Activated naive CD4-positive, alpha-beta T cell treated with anti-CD3 and anti-CD28 coated beads, Interleukin-2, amount 50 U/mL, for 24 hours (primary cell): ENCODE measurements at regions not wholly inside any gene's neighbourhood (a gene's known extent, or its start where the extent isn't known, plus 50 kb on each side); places are given as distances from the start of the nearest gene placed in this dataset.

Source experiments
- H3K27ac Mint-ChIP-seq: one replicate; pipeline ENCODE4 v1.8.0; 2021; ENCODE audit warnings: mild to moderate bottlenecking, mixed read lengths
- H3K27me3 Mint-ChIP-seq: one replicate; pipeline ENCODE4 v1.8.0; 2021; ENCODE audit warnings: mixed read lengths
- H3K36me3 Mint-ChIP-seq: one replicate; pipeline ENCODE4 v1.8.0; 2021; ENCODE audit warnings: mixed read lengths
- H3K4me1 Mint-ChIP-seq: one replicate; pipeline ENCODE4 v1.8.0; 2021; ENCODE audit warnings: mixed read lengths
- H3K4me3 Mint-ChIP-seq: one replicate; pipeline ENCODE4 v1.8.0; 2021; ENCODE audit warnings: mild to moderate bottlenecking, mixed read lengths
- H3K9me3 Mint-ChIP-seq: one replicate; pipeline ENCODE4 v1.8.0; 2021; ENCODE audit warnings: mixed read lengths

DNA sequence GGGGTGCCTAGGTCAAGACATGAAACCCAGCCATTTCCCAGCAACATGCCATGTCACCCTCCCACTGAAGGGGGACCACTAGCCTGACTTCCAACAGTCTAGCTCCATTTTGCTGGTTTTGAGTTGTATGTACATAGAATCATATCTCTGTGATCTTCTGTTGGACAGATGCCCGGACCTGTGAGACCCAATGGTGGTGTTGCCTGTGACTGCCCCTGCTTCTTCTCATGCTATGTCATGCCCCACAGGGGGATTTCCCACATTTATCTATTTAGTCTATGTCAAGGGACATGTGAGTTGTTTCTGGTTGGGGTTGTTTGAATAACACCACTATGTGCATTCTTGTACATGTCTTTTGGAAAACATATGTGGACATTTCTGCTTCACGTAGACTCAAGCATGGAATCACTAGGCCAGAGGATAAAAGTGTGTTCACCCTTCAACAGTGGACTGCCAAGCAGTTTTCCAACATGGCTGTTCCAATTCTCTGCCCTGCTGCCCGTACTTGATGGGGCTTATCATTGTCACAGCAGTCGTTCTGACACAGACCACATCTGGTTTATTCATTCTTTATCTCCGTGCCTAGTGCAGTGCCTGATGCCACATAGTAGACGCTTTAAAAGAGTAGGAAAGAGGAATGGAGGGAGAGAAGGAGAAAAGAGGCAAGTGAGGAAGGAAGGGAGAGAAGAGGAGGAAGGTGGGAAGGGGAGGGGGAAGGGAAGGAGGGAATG, 114.4 kb downstream of the TPRA1 start:
- H3K4me3 Mint-ChIP-seq, result no peak overlapping the region
- peaks cover 3% of the 10 kb centered on the region for H3K27me3 Mint-ChIP-seq

GRCh38 chr3:127475391-127475790, 115.1 kb downstream of the TPRA1 start:
- no peaks in the 10 kb centered on the region for H3K36me3 Mint-ChIP-seq
- H3K4me1 Mint-ChIP-seq, result no peaks in the 10 kb centered on the region
- H3K27me3 Mint-ChIP-seq, result peaks cover 3% of the 10 kb centered on the region

More for the DNA sequence above, 114.4 kb downstream of the TPRA1 start:
- Mint-ChIP-seq H3K4me1 (no peaks in the 10 kb centered on the region), H3K9me3 (no peaks in the 10 kb centered on the region), H3K36me3 (no peaks in the 10 kb centered on the region), H3K27ac (no peak overlapping the region)

DNA sequence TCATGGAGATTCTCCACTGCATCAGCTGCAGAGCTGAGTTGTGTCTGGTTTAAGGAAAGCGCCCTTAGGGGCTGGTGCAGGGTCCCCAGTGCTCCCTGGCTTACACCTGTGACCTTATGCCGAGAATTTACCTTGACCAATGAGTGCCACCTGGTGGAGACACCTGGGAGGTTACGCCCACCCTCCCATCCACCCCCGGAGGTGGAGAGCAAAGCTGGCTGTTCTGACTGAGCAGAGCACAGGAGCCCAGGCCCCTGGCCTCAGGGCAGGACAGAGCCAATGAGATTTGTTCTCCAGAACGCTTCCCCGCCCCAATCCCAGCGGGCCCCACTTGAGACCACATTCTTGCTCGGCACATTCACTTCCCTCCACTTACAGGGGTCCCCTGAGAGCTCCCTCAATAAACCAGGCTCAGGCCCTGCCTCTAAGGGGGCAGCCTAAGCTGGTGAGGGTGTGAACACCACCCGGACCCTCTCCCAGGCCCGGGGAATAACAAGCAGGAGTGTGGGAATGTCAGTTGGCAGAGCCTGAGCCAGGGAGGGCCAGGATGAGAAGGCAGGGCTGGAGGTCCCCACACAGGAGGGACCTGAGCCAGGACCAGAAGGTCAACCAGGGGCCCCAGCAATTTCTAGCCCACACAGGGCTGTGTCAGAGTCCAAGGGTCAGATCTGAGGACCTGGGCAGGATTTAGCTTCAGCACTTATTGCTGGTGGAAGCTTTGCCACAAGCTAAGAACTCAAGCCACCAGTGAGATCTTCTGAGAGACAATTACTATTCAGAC, 117.1 kb downstream of the TPRA1 start:
- H3K4me1 Mint-ChIP-seq, result no peaks in the 10 kb centered on the region
- H3K27ac Mint-ChIP-seq, result no peak overlapping the region
- H3K4me3 Mint-ChIP-seq, result no peak overlapping the region
- H3K27me3 Mint-ChIP-seq, result peaks cover 3% of the 10 kb centered on the region
- H3K36me3 Mint-ChIP-seq, result no peaks in the 10 kb centered on the region
- no peaks in the 10 kb centered on the region for H3K9me3 Mint-ChIP-seq

More at GRCh38 chr3:127475391-127475790, 115.1 kb downstream of the TPRA1 start:
- H3K9me3 Mint-ChIP-seq, result no peaks in the 10 kb centered on the region
- H3K27ac Mint-ChIP-seq, result no peak overlapping the region
- H3K4me3 Mint-ChIP-seq, result no peak overlapping the region

- H3K36me3 Mint-ChIP-seq, result no peaks in the 10 kb centered on the region
- H3K27ac Mint-ChIP-seq, result no peak overlapping the region
- H3K4me1 Mint-ChIP-seq, result no peaks in the 10 kb centered on the region
- peaks cover 3% of the 10 kb centered on the region for H3K27me3 Mint-ChIP-seq
- no peaks in the 10 kb centered on the region for H3K9me3 Mint-ChIP-seq
- no peak overlapping the region for H3K4me3 Mint-ChIP-seq
Observed at GRCh38 chr3:127472506-127472905, 118.0 kb downstream of the TPRA1 start.

DNA sequence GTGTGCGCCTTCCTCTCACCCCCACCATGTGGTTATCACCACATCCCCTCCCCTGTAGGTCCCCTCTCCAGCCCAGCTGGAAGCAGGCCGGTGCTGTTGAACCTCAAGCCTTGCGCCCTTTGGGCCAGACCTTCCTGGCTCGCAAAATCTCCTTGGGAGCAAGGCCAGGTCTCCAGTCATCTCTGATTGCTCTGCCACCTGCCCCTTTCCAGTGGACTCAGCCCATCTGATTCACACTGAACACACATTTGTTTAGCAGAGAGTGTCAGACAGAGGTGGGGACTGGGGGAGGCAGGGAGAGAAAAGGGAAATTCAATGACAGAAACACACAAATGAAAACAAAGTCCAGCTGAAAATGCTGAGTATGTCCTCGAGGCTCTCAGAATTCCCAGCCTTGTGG, 119.4 kb downstream of the TPRA1 start:
- H3K36me3 Mint-ChIP-seq, result no peaks in the 10 kb centered on the region
- peaks cover 2% of the 10 kb centered on the region for H3K27me3 Mint-ChIP-seq
- H3K4me1 Mint-ChIP-seq, result no peaks in the 10 kb centered on the region
- H3K27ac Mint-ChIP-seq, result no peak overlapping the region
- no peaks in the 10 kb centered on the region for H3K9me3 Mint-ChIP-seq
- no peak overlapping the region for H3K4me3 Mint-ChIP-seq

DNA sequence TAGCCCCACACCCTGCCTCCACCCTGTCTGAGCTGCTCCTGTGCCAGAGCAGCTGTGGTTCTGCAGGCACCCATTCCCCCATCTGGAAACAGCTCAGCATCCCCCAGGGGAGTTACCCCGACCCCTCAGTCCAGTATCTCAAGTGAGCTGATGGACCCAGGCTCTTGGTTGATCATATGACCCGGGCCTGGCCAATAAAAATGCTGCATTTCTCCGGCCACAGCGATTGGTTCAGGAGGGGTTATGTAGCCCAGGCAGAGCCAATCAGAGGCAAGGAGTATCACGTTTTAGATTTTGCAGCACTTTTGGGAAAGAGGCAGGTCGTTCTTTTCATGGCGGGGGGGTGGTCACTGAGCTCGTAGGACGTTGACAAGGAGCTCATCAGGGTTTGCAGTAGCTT, 120.8 kb downstream of the TPRA1 start:
- H3K27ac Mint-ChIP-seq, result no peak overlapping the region
- H3K27me3 Mint-ChIP-seq, result peaks cover 2% of the 10 kb centered on the region
- H3K9me3 Mint-ChIP-seq, result no peaks in the 10 kb centered on the region
- no peaks in the 10 kb centered on the region for H3K4me1 Mint-ChIP-seq
- no peak overlapping the region for H3K4me3 Mint-ChIP-seq
- H3K36me3 Mint-ChIP-seq, result no peaks in the 10 kb centered on the region

DNA sequence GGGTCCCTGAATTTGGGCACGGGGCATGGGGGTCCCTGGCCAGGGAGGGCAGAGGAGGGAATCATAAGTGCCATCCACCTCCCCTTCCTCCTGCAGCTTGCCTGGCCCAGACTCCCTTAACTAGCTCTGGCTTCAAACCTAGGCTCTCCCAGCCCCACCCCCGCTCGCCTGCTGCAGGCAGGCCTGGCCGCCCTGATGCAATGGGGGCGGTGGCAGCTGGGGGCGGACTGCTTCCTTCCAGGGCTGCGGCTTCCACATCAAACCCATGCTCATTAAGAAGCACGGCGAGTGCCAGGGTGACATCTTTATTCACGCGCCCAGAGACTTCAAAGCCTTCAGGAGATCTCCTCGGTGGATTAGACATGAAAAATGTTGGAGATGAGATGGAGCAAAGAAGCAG, 123.1 kb downstream of the TPRA1 start:
- Mint-ChIP-seq H3K27me3 (no peaks in the 10 kb centered on the region), H3K9me3 (no peaks in the 10 kb centered on the region), H3K4me3 (no peak overlapping the region), H3K27ac (no peak overlapping the region), H3K4me1 (no peaks in the 10 kb centered on the region), H3K36me3 (no peaks in the 10 kb centered on the region)

- Mint-ChIP-seq H3K27me3 (peaks cover 3% of the 10 kb centered on the region), H3K9me3 (no peaks in the 10 kb centered on the region), H3K36me3 (no peaks in the 10 kb centered on the region), H3K4me1 (no peaks in the 10 kb centered on the region), H3K27ac (no peak overlapping the region), H3K4me3 (no peak overlapping the region)
Observed at GRCh38 chr3:127464642-127465041, 125.9 kb downstream of the TPRA1 start.

DNA sequence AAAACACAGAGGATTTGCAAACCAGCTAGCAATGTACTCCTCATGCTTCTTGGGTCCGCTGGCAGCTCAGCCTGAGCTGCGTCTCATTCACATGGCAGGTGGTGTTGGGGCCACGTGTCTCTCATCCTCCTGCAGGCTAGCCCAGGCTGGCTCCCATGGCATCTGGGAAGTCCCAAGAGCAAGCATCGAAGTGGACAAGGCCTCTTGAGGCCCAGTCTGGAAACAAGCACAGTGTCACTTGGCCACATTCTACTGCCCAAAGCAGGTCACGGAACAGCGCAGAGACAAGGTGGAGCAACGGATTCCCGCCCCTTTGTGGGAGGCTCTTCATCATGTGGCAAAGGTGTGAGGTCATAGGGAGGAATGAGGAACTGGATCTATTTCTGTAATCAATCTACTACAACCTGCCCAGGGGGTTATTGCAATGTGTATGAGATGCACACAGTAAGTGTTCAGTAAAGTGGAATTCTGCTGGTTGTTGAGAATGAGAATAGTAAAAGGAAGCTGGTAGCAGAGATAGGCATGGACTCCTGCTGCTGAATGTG, 128.3 kb downstream of the TPRA1 start:
- Mint-ChIP-seq H3K4me3 (no peak overlapping the region), H3K9me3 (no peaks in the 10 kb centered on the region), H3K27me3 (peaks cover 16% of the 10 kb centered on the region), H3K27ac (no peak overlapping the region), H3K36me3 (no peaks in the 10 kb centered on the region), H3K4me1 (no peaks in the 10 kb centered on the region)

DNA sequence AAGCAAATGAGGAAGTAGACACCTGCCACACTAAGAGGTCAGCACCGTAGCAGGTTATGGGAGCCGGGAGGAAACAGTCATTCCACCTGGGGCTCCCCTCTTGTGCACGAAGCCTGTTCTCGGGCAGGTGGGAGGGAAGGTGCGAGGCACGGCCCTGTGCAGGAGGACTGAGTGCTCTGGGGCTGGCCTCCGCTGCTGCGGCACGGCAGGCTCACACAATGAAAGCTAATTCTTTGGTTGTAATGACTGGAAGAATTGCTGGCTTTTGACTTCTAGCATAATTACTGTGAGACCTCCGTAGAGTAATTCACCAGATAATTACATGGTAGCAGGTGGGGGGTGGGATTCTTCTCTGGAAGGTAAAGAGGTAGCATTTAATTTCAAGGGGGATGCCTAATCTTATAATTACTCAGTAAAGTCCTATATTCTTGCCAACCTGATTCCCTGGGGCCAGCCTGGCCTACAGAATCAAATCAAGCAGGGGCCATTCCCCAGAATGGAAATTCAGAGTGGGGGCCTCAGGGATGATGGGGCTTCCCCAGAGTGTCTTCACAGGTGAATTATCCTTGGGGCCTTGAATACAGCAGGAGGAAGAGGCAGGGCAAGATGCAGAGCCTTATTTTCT, 129.1 kb downstream of the TPRA1 start:
- Mint-ChIP-seq H3K27ac (no peak overlapping the region), H3K4me3 (no peak overlapping the region), H3K9me3 (no peaks in the 10 kb centered on the region), H3K4me1 (peaks cover 2% of the 10 kb centered on the region), H3K36me3 (no peaks in the 10 kb centered on the region), H3K27me3 (peaks cover 18% of the 10 kb centered on the region)

DNA sequence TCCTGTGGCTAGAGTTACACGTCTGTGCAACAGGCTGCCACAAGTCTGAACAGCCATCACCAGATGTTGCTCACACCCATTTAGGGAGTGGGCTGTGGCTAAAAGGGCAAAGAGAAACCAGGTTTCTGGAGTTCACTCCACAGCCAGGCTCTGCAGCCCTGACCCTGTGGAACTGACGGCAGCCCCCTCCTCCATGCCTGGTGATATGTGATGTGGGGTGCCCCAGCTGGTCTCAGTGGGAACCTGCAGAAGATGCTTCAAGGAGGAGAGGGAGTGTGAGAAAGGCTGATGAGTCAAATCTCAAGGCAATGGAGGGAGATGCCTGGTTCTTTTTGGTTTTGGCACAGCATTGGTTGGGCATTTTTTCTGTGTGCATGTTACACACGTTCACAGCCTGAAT, 130.6 kb downstream of the TPRA1 start:
- Mint-ChIP-seq H3K27me3 (peaks cover 29% of the 10 kb centered on the region), H3K36me3 (no peaks in the 10 kb centered on the region), H3K4me1 (peaks cover 13% of the 10 kb centered on the region), H3K27ac (no peak overlapping the region), H3K9me3 (no peaks in the 10 kb centered on the region), H3K4me3 (no peak overlapping the region)

DNA sequence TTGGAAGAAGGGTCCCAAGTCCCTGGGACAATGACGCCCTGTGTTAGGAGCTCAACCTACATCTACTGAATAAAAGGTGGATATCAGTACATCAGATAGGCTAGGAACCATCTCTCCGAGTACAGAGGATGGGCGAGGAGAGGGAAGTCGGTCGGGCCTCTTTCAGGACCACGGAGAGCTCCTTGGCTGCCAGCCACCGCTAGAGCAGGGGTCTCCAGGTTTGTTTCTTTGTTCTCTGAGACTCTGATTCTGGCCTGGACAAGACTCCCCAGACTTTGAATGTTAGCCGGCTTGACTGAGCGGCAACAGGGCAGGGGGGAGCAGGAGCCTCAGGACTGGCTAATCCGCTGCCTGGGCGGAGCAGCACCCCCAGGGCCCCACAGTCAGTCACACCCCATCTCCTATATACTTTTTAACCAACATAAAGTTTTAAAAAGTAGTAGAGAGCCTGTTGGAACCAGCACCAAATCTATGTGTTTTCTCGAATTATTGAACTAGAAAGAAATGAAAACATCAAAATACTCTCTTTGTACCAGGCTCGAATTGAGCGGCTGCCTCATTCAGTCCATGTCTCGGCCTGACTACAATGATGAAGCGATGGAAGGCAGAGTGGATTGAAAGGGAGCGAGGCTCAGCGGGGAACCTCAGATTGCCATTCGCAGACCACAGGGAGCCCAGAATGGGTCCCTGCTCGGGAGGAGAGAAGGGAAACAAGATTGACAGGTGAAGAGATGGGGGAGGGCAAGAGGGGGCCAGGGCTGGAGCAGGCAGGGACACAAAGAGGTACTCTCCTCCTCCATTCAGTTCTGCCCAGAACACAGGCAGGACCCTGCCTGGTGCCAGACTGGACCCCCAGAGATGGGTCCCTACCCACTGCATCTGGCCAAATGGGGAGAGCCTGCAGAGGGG, 131.6 kb downstream of the TPRA1 start:
- peaks cover 14% of the 10 kb centered on the region for H3K4me1 Mint-ChIP-seq
- peaks cover 36% of the 10 kb centered on the region for H3K27me3 Mint-ChIP-seq

GRCh38 chr3:127457546-127458145, 132.9 kb downstream of the TPRA1 start:
- Mint-ChIP-seq H3K9me3 (no peaks in the 10 kb centered on the region), H3K4me3 (no peak overlapping the region), H3K36me3 (no peaks in the 10 kb centered on the region), H3K27ac (no peak overlapping the region), H3K27me3 (peaks cover 36% of the 10 kb centered on the region), H3K4me1 (peaks cover 14% of the 10 kb centered on the region)

More for the DNA sequence above, 131.6 kb downstream of the TPRA1 start:
- Mint-ChIP-seq H3K9me3 (no peaks in the 10 kb centered on the region), H3K4me3 (no peak overlapping the region), H3K27ac (no peak overlapping the region), H3K36me3 (no peaks in the 10 kb centered on the region)

DNA sequence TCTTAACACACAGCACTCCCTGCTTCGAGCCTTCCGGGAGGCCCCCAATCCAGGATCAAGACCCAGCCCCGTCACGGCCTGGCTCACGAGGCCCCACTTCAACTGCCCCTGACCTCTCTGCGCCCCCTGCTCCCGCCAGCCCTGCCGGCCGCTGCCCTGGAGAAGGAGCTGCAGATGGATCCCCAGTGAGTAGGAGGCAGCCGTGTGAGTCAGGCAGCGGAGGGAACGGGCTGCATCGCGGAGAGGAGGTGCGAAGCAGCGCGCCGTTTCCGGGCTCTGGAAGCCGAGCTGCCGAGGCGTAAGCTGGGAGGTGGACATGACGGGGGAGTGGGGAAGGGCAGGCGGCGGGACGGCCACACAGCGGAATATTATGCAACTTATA, 133.4 kb downstream of the TPRA1 start:
- Mint-ChIP-seq H3K27ac (no peak overlapping the region), H3K27me3 (peaks cover 36% of the 10 kb centered on the region), H3K36me3 (no peaks in the 10 kb centered on the region), H3K9me3 (no peaks in the 10 kb centered on the region), H3K4me3 (no peak overlapping the region), H3K4me1 (peaks cover 14% of the 10 kb centered on the region)
